HG02678 (cell line): ENCODE measurements at regions not wholly inside any gene's neighbourhood (a gene's known extent, or its start where the extent isn't known, plus 50 kb on each side); places are given as distances from the start of the nearest gene placed in this dataset.

Experiments
- ATAC-seq: cut with Tn5 transposase; IDR thresholded peaks from one replicate; pipeline ENCODE4 v1.9.1; 2021; ENCODE audit warnings: mild to moderate bottlenecking, moderate library complexity; ENCODE audit not compliant: unreplicated experiment

- no peak for ATAC-seq
Measured at GRCh38 chr2:144595279-144595678, 75.4 kb upstream of the ZEB2 start.

- ATAC-seq, result no peak
Measured at GRCh38 chr2:144593803-144594202, 73.9 kb upstream of the ZEB2 start.

DNA sequence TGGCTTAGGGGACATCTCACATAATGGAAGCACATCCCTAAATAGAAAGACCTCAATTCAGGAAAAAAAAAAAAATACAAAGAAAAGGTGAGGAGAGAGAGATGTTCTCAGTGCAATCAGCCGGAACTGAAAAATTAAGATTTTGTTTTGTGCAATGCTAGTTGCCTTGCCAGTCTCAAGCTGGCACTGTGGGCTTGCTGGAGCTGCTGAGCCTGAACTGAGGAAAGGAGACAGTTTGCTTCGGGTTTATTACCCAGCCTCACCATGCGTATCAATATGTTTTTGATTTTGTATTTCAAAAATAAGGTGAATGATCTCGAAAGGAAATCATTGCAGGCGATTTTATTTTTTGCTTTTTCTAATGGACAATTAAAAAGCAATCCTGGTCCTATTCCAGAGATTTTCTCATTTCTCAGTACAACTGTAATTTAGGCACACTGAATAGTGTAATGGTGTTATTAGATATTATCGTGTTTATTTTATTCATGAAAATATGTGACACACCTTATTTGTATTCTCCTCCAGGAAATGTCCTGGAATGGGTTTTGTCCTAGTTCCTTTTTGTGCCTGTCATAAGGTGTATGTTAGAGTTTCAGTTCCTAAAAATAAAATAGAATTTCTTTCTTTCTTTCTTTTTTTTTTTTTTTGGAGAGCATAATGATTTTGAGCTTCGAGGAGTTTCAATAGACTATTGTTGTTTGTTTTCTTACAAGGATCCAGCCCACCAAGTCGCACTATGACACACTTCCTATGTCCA is 72.8 kb upstream of the ZEB2 start:
- ATAC-seq, result no peak

DNA sequence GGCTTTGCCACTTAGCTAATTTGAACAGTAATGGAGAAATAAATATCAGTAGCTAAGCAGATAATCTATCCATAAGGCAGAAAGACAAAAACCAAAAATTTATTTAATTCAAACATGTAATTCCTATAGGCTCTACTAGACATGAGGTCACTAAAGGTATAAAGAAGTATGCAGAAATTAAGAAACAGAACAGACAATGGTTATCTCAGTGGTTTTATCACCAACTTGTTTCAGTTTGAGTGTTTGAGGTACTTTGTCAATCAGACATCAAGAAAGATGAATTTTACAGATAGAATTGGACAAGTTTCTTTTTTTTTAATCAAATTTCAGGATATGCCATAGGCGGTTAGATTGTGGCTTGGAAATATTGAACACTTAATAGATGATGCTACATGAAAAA is 67.4 kb upstream of the ZEB2 start:
- no peak for ATAC-seq

DNA sequence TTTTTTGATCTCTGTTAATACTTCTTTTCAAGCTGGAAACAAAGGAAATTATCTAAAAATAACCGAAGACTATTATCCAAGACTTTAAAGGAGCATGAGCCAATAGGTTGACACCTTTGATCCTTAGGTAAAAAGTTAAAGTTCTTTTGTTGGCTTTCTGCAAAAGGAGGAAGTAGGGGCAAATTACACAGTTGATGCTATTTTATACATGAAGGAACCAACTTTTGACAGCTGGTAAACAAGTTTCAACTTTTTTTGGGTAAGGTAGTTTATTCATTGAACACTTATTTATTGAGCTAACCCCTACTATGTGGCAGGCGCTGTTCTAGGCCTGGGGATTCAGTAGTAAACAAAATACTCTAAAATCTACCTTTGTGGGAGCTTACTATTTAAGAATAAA is 66.6 kb upstream of the ZEB2 start:
- no peak for ATAC-seq

DNA sequence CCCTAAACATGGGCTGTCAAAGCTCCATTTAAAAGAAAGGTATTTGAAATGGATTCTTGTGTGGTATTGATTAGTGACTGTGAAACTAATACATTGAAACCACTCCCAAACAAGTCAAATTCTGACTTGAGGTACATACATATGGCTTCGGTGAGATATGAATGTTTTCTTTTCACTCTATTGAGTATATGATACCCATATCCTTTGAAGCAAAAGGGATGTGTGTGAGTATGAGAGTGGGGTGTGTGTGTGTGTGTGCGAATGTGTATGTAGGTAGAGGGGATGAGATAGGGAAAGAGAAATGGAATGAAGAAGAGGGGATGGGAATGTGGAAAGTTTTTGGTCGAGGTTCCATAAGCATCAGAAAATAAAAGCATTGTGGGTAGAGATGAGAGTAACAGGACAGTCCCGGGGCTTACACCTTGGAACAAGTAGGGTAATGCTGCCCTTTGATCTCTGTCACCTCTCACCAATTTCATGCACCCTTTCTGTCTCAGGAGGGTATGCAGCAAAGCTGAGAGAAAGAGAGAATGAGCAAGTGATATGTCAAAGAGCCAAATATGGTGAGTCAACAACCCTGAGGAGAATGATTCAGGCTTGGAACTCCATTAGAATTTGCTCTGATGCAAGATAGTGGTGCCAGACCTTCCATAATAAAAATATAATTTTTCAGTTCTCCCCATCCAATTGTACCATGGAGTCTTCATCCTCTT is 64.0 kb upstream of the ZEB2 start:
- no peak for ATAC-seq

DNA sequence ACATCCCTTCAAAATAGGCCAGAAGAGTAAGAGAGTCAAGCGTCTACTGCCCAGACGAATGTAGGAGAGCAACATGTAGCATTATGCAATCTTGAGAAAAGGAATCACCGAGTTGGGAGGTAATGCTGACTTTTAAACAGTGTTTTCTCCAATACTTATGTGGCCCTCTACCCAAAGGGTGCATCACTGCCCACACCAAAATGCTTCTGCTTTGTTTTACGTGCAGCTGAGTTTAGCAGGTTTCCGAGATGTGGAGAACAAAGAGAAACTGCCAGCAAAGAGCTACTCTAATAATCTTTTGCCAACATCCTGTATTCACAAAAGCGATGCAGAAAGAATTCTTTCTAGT is 63.4 kb upstream of the ZEB2 start:
- no peak for ATAC-seq

- no peak for ATAC-seq
Measured at GRCh38 chr2:144582651-144583380, 62.9 kb upstream of the ZEB2 start.

DNA sequence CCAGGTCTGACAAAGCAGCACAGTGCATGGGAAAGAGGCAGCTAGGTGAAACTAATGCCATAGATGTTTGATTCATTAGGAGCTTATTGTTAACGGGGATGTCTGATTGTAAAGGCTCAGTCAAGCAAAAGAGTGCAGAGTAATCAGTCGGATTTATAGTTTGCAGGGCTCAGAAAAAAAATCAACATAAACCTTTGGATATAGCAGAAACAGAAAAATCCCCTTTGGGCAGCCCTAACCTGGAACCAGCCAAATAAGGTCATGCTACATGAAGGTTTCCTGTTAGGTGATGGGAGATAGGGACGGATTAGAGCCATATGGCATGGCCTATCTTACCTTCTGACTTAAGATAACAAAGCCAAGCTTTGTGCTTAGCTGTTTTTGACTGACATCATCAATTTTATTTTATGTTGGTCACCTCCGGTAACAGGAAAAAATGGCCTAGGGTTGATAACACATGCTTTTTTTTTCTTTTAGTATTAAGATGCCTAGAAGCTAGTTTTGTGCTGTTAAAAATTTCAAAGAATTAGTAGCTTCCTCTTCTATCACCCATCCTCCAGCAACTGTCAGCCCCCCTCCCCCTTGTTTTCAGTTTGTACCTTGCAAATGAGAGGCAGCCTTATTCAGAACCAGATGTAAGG is 60.7 kb upstream of the ZEB2 start:
- no peak for ATAC-seq

DNA sequence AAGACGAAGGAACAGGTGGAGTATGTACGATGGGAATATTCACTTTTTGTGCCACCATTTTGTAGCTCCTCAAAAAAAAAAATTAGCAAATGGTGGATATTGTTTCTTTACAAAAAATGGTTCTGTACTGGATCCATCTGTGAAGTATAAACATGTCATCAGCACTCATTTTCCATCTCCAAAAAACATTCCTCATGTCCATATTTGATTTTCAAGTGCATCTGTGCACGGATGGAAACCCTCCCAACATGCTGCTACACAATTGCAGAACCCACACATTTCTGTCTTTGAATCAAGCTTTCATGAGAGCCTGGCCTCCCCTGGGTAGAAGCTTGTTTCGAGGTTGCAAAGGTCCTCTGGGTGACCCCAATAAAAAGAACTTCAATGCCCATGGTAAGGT is 59.6 kb upstream of the ZEB2 start:
- ATAC-seq, result no peak

DNA sequence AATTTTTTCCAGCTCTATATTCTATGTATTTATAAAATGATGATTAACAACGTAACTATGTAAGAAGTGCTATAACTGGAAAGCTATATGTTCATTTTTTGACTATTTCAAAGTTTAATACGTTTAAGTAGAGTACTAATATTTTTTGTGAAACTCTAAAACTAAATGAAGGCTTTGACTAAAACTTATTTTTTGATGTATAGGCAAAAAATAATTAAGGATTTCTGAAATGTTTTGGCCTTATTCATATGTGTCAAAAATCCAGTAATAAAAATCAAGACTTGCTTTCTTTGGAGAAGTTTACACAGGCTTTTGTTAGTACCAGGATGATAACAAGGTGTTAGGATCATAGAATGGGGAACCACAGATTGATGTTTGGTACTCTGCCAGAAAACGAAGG is 58.2 kb upstream of the ZEB2 start:
- ATAC-seq, result no peak

DNA sequence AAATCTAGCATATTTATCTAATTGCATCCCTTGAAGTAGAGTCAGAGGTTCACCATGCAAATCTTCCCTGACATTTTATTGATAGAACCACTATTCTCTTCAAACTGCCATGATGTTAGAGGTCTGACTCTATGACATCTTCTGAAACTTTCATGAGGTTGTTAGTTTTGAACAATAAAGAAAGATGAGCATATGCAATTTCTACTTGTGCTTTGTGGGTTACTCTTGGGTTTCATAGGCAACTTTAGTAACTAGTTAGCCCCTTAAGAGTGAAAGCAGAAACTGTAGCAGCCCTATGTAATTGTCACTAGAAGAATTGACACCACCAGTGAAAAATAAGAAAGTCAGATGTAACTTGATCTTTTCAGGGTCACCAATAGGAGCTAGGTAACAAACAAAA is 53.1 kb upstream of the ZEB2 start:
- ATAC-seq, result peak; percentile 79

GRCh38 chr2:144571770-144572169 is 51.9 kb upstream of the ZEB2 start:
- no peak for ATAC-seq

- no peak for ATAC-seq
Measured at GRCh38 chr2:144570566-144570965, 50.6 kb upstream of the ZEB2 start.
